H1 (cell line): ENCODE measurements at regions not wholly inside any gene's neighbourhood (a gene's known extent, or its start where the extent isn't known, plus 50 kb on each side); places are given as distances from the start of the nearest gene placed in this dataset.

Experiments used
- CTCF ChIA-PET: fragments of 300-600 bp; sonication (Branson Sonifier 250); formaldehyde crosslinking; loops from one replicate; lab custom pipeline; 2021; ENCODE audit not compliant: partially characterized antibody; lab: Charles Lee
- POLR2A ChIA-PET: fragments of 300-600 bp; sonication (Branson Sonifier 250); formaldehyde crosslinking; loops from one replicate; lab custom pipeline; 2021; ENCODE audit warnings: inconsistent platforms; ENCODE audit not compliant: partially characterized antibody; lab: Charles Lee
- DNase-seq, 2 experiments: peaks; one replicate each; pipeline versions ENCODE4 v3.0.0 to v3.0.0-alpha.2; 2010 to 2022; ENCODE audit warnings: low spot score in 2 of 2, low read depth in 1 of 2, mixed read lengths in 1 of 2
- FAIRE-seq: peaks from 2 replicates; lab custom pipeline; 2011; peaks lifted over from hg19 to GRCh38; lab: Jason Lieb, UNC
- H2AFZ ChIP-seq: 2 replicates; pipeline ENCODE4 v1.8.1; 2012; ENCODE audit warnings: low read length, inconsistent platforms
- H2AK5ac ChIP-seq: 2 replicates; pipeline ENCODE4 v1.6.1; 2013; ENCODE audit warnings: low read depth, low read length
- H2BK120ac ChIP-seq: replicated peaks from 2 replicates; pipeline ENCODE3; 2013; ENCODE audit warnings: low read depth, low read length, inconsistent platforms
- H2BK12ac ChIP-seq: 2 replicates; pipeline ENCODE4 v1.6.1; 2013; ENCODE audit warnings: low read depth, low read length
- H2BK15ac ChIP-seq: 2 replicates; pipeline ENCODE4 v1.6.1; 2013; ENCODE audit warnings: low read length
- H2BK20ac ChIP-seq: 2 replicates; pipeline ENCODE4 v1.6.1; 2013; ENCODE audit warnings: low read length
- H2BK5ac ChIP-seq: 2 replicates; pipeline ENCODE4 v1.6.1; 2013; ENCODE audit warnings: low read depth, low read length
- H3K14ac ChIP-seq: 2 replicates; pipeline ENCODE4 v1.6.1; 2013; ENCODE audit warnings: inconsistent platforms; ENCODE audit not compliant: insufficient read length
- H3K18ac ChIP-seq: 2 replicates; pipeline ENCODE4 v1.6.1; 2013; ENCODE audit warnings: low read length; ENCODE audit errors: extremely low read depth
- H3K23ac ChIP-seq: 2 replicates; pipeline ENCODE4 v1.6.1; 2013; ENCODE audit warnings: inconsistent platforms; ENCODE audit not compliant: insufficient read length
- H3K23me2 ChIP-seq: 2 replicates; pipeline ENCODE4 v1.6.1; 2013; ENCODE audit warnings: low read depth, low read length
- H3K27ac ChIP-seq: 2 replicates; pipeline ENCODE4 v1.6.1; 2011; ENCODE audit warnings: low read depth, low read length, inconsistent platforms
- H3K27me3 ChIP-seq, 4 experiments: replicated peaks in 1 of 4; 1 replicate in 1 of 4; 2 replicates in 3 of 4; pipeline versions ENCODE4 v1.6.1 to v1.8.1; 2011 to 2013; ENCODE audit warnings: low read length in 3 of 4, mild to moderate bottlenecking in 3 of 4, inconsistent platforms in 2 of 4, mixed read lengths in 2 of 4, moderate library complexity in 1 of 4; ENCODE audit not compliant: control insufficient read depth in 3 of 4, insufficient read depth in 3 of 4; ENCODE audit errors: extremely low read depth in 1 of 4
- H3K36me3 ChIP-seq, 4 experiments: 2 replicates each; pipeline versions ENCODE4 v1.6.1 to v1.8.1; 2011 to 2013; ENCODE audit warnings: mild to moderate bottlenecking in 4 of 4, low read length in 3 of 4, moderate library complexity in 2 of 4, control low read depth in 1 of 4, inconsistent platforms in 1 of 4; ENCODE audit not compliant: insufficient read depth in 4 of 4, control insufficient read depth in 2 of 4
- H3K4ac ChIP-seq: replicated peaks from 2 replicates; pipeline ENCODE3; 2013; ENCODE audit warnings: low read length, low read depth, mixed read lengths, inconsistent platforms; ENCODE audit not compliant: insufficient read length
- H3K4me1 ChIP-seq, 4 experiments: replicated peaks in 1 of 4; 1 replicate in 1 of 4; 2 replicates in 3 of 4; pipeline versions ENCODE4 v1.6.1 to v1.8.1; 2011 to 2013; ENCODE audit warnings: low read length in 3 of 4, inconsistent platforms in 2 of 4, mixed read lengths in 1 of 4; ENCODE audit not compliant: insufficient read depth in 4 of 4, control insufficient read depth in 3 of 4
- H3K4me2 ChIP-seq, 2 experiments: 2 replicates each; pipeline versions ENCODE4 v1.6.1 to v1.8.1; 2011 to 2013; ENCODE audit warnings: low read depth in 2 of 2, low read length in 2 of 2, control low read depth in 1 of 2, inconsistent platforms in 1 of 2, mild to moderate bottlenecking in 1 of 2; ENCODE audit not compliant: insufficient read depth in 1 of 2
- H3K4me3 ChIP-seq, 4 experiments: fragments of 200-600, 300-600 bp in 1 of 4; sonication (generic), shearing (Covaris generic), sonication (Bioruptor Twin) in 1 of 4; 2 replicates each; pipeline versions ENCODE4 v1.5.1 to v1.8.1; 2011 to 2016; ENCODE audit warnings: low read length in 4 of 4, low read depth in 3 of 4, control low read depth in 2 of 4, inconsistent platforms in 2 of 4, mild to moderate bottlenecking in 2 of 4, mixed read lengths in 1 of 4, moderate library complexity in 1 of 4; ENCODE audit not compliant: insufficient read depth in 2 of 4; ENCODE audit errors: extremely low read depth in 1 of 4
- H3K56ac ChIP-seq: replicated peaks from 2 replicates; pipeline ENCODE3; 2013; ENCODE audit warnings: low read depth, mild to moderate bottlenecking, mixed read lengths, low read length, inconsistent platforms; ENCODE audit not compliant: insufficient read length
- H3K79me1 ChIP-seq: 2 replicates; pipeline ENCODE4 v1.6.1; 2013; ENCODE audit warnings: low read depth, low read length, control low read depth
- H3K79me2 ChIP-seq, 2 experiments: 2 replicates each; pipeline versions ENCODE4 v1.6.1 to v1.8.1; 2012 to 2013; ENCODE audit warnings: low read length in 2 of 2, mild to moderate bottlenecking in 2 of 2, inconsistent platforms in 1 of 2; ENCODE audit not compliant: insufficient read depth in 2 of 2, control insufficient read depth in 1 of 2
- H3K9ac ChIP-seq, 4 experiments: replicated peaks in 1 of 4; 1 replicate in 1 of 4; 2 replicates in 3 of 4; pipeline versions ENCODE4 v1.6.1 to v1.8.1; 2011 to 2013; ENCODE audit warnings: low read depth in 3 of 4, low read length in 3 of 4, control low read depth in 2 of 4, mild to moderate bottlenecking in 2 of 4, moderate library complexity in 2 of 4, inconsistent platforms in 1 of 4; ENCODE audit errors: extremely low read depth in 1 of 4
- H3K9me3 ChIP-seq, 2 experiments: 2 replicates each; pipeline versions ENCODE4 v1.6.1 to v1.8.1; 2012 to 2013; ENCODE audit warnings: mild to moderate bottlenecking in 2 of 2, moderate library complexity in 2 of 2, control low read depth in 1 of 2, inconsistent platforms in 1 of 2, low read depth in 1 of 2, low read length in 1 of 2, mixed read lengths in 1 of 2; ENCODE audit not compliant: insufficient read depth in 2 of 2
- H4K20me1 ChIP-seq, 2 experiments: replicated peaks in 1 of 2; 2 replicates each; pipeline versions ENCODE3 to v1.8.1; 2011 to 2013; ENCODE audit warnings: inconsistent platforms in 2 of 2, low read length in 2 of 2, mild to moderate bottlenecking in 1 of 2; ENCODE audit not compliant: insufficient read depth in 2 of 2, control insufficient read depth in 1 of 2
- H4K5ac ChIP-seq: 2 replicates; pipeline ENCODE4 v1.6.1; 2013; ENCODE audit warnings: low read length, low read depth, mixed read lengths, inconsistent platforms; ENCODE audit not compliant: insufficient read length
- H4K8ac ChIP-seq: 2 replicates; pipeline ENCODE4 v1.8.0; 2013; ENCODE audit warnings: mild to moderate bottlenecking, moderate library complexity, low read length, inconsistent platforms; ENCODE audit not compliant: insufficient read depth; ENCODE audit errors: extremely low read depth
- H4K91ac ChIP-seq: replicated peaks from 2 replicates; pipeline ENCODE3; 2013; ENCODE audit warnings: low read length, mixed read lengths, inconsistent platforms; ENCODE audit not compliant: insufficient read length
- EZH2 ChIP-seq: fragments of 200-600 bp; sonication (generic); IDR thresholded peaks from 2 replicates; pipeline ENCODE4 v1.7.1; 2012; ENCODE audit warnings: low read depth, mild to moderate bottlenecking, moderate library complexity, low read length, inconsistent platforms; ENCODE audit not compliant: severe bottlenecking
- HDAC6 ChIP-seq: IDR thresholded peaks from one replicate; pipeline ENCODE4 v1.7.1; 2012; ENCODE audit warnings: low read depth, mild to moderate bottlenecking, inconsistent platforms, low read length, moderate library complexity
- POLR2AphosphoS5 ChIP-seq: IDR thresholded peaks from 2 replicates; pipeline ENCODE4 v1.6.1; 2011; ENCODE audit warnings: low read depth, low read length
- RBBP5 ChIP-seq: IDR thresholded peaks from 2 replicates; pipeline ENCODE4 v1.7.1; 2012; ENCODE audit warnings: low read depth, mild to moderate bottlenecking, inconsistent platforms, low read length, moderate library complexity, borderline replicate concordance
- YY1 ChIP-seq: IDR thresholded peaks from 2 replicates; pipeline ENCODE4 v1.6.1; 2011; ENCODE audit warnings: low read depth, mild to moderate bottlenecking, low read length
- ZNF274 ChIP-seq: IDR thresholded peaks from 2 replicates; pipeline ENCODE4 v1.7.0; 2012; ENCODE audit warnings: low read length, borderline replicate concordance; ENCODE audit errors: extremely low read depth
- WGBS, 2 experiments: shearing (Covaris generic) in 1 of 2; methylation state at CpG; one replicate each; pipeline versions ENCODE4 v1.1.6 to v1.1.7; 2013 to 2015; ENCODE audit warnings: low lambda C conversion rate in 2 of 2, mixed read lengths in 2 of 2, inconsistent platforms in 1 of 2, low coverage in 1 of 2, missing lambda C conversion rate in 1 of 2; ENCODE audit not compliant: insufficient replicate concordance in 2 of 2, insufficient coverage in 1 of 2, insufficient read length in 1 of 2; ENCODE audit errors: extremely low coverage in 1 of 2, missing lambda C conversion rate in 1 of 2; 5-methylcytosine and 5-hydroxymethylcytosine counted together

- no peak overlapping the region for H4K91ac ChIP-seq
- no peak overlapping the region for H3K56ac ChIP-seq
- H2BK20ac ChIP-seq, result no peak overlapping the region
- no peak overlapping the region for H4K5ac ChIP-seq
- TF ChIP-seq YY1, result no peak
- TF ChIP-seq ZNF274, result no peak
- TF ChIP-seq RBBP5, result no peak
- no peak for TF ChIP-seq POLR2AphosphoS5
- TF ChIP-seq HDAC6, result no peak
- no peak for TF ChIP-seq EZH2
- TF ChIP-seq, all 59 proteins: peak for 0
- DNase-seq, result no peak
- FAIRE-seq, result no peak
- Histone ChIP-seq H3K9me3 (no peaks in the 10 kb centered on the region), H2AK5ac (no peak overlapping the region), H3K23ac (no peak overlapping the region), H3K18ac (no peak overlapping the region), H3K4me3 (no peak overlapping the region), H4K8ac (no peak overlapping the region), H3K79me2 (no peaks in the 10 kb centered on the region), H3K9ac (no peak overlapping the region), H3K27me3 (no peaks in the 10 kb centered on the region), H3K36me3 (no peaks in the 10 kb centered on the region; a peak in 1 of 8 replicates), H2BK15ac (no peak overlapping the region), H3K4me2 (no peak overlapping the region), H2AFZ (no peak overlapping the region), H3K4ac (no peak overlapping the region), H3K23me2 (no peaks in the 10 kb centered on the region), H2BK5ac (no peak overlapping the region), H4K20me1 (no peaks in the 10 kb centered on the region), H3K27ac (no peak overlapping the region), H3K79me1 (no peaks in the 10 kb centered on the region), H2BK12ac (no peak overlapping the region), H3K14ac (no peak overlapping the region), H2BK120ac (no peak overlapping the region), H3K4me1 (no peaks in the 10 kb centered on the region)
- POLR2A ChIA-PET, result no interaction called here
- CTCF ChIA-PET, result no interaction called here
- WGBS, 2 experiments, result 89% methylated on average over 4 of the region's 4 CpGs; no CpG with 5 or more reads in 1 of the 2 experiments
These were observed 141.7 kb upstream of the GPR149 start for GRCh38 chr3:154571553-154572226.
